SK-N-SH (cell line): ENCODE measurements at regions not wholly inside any gene's neighbourhood (a gene's known extent, or its start where the extent isn't known, plus 50 kb on each side); places are given as distances from the start of the nearest gene placed in this dataset.

ENCODE experiments used
- CTCF ChIP-seq: fragments of 200-600 bp; sonication (generic); IDR thresholded peaks from 2 replicates; pipeline ENCODE4 v1.6.1; 2017; ENCODE audit warnings: antibody characterized with exemption, mild to moderate bottlenecking, moderate library complexity
- FOXJ3 ChIP-seq: sonication (generic); formaldehyde crosslinking; IDR thresholded peaks from 2 replicates; pipeline ENCODE4 v1.5.1; 2020; ENCODE audit warnings: mild to moderate bottlenecking, missing genetic modification reagents

- TF ChIP-seq CTCF (no peak), FOXJ3 (CRISPR knock-in tag) (no peak)
These were observed 412.6 kb downstream of the QKI start for GRCh38 chr6:163827143-163827542.
